ENCODE measurements at regions not wholly inside any gene's neighbourhood (a gene's known extent, or its start where the extent isn't known, plus 50 kb on each side); places are given as distances from the start of the nearest gene placed in this dataset.

GRCh38 chr11:103733889-103734288, 302.6 kb upstream of the DDI1 start:
- H3K4me1 ChIP-seq (ENCODE audit: control insufficient read depth in 4 of 4, insufficient read depth in 4 of 4, low read length in 3 of 4): no peaks in the 10 kb centered on the region
- 38% methylated on average over 1 of the region's 1 CpG for WGBS
- TF ChIP-seq CTCF (IDR thresholded peaks at IDR 0.05; ENCODE audit: low read depth, low read length, missing input control) (no peak), REST (IDR thresholded peaks at IDR 0.05) (no peak), ZBTB33 (IDR thresholded peaks at IDR 0.05) (no peak), NR2F2 (IDR thresholded peaks at IDR 0.05) (no peak), TAF1 (conservative IDR thresholded peaks at IDR 0.05) (no peak), EGR1 (IDR thresholded peaks at IDR 0.05; ENCODE audit: low read depth in 2 of 2) (no peak), JUND (IDR thresholded peaks at IDR 0.05) (no peak), HNF4A (conservative IDR thresholded peaks at IDR 0.05) (no peak), SP1 (IDR thresholded peaks at IDR 0.05) (no peak), ATF3 (IDR thresholded peaks at IDR 0.05) (no peak), FOXA2 (IDR thresholded peaks at IDR 0.05) (no peak), GABPA (IDR thresholded peaks at IDR 0.05 in 1 of 2, conservative IDR thresholded peaks at IDR 0.05 in 1 of 2) (no peak), MAX (IDR thresholded peaks at IDR 0.05) (no peak), YY1 (IDR thresholded peaks at IDR 0.05) (no peak), FOXA1 (IDR thresholded peaks at IDR 0.05) (no peak)
- H3K36me3 ChIP-seq (ENCODE audit: control insufficient read depth in 4 of 4, insufficient read depth in 3 of 4, low read depth in 1 of 4, low read length in 3 of 4): no peaks in the 10 kb centered on the region
- no peak for DNase-seq (ENCODE audit: low spot score)
- no peak overlapping the region for H3K27ac ChIP-seq (ENCODE audit: low read depth in 1 of 2, low read length in 2 of 2)
- peaks cover 0 to 2% (median 0%) of the 10 kb centered on the region in 4 donors for H3K27me3 ChIP-seq (ENCODE audit: control insufficient read depth in 4 of 4, insufficient read depth in 4 of 4, low read length in 3 of 4)
- no peak overlapping the region for H3K4me3 ChIP-seq (ENCODE audit: low read depth in 1 of 3, low read length in 3 of 3)
- H3K9me3 ChIP-seq (ENCODE audit: control insufficient read depth in 4 of 4, low read length in 3 of 4): no peaks in the 10 kb centered on the region
- H3K9ac ChIP-seq (ENCODE audit: low read depth in 1 of 2, low read length in 2 of 2): no peak overlapping the region

- Histone ChIP-seq H3K9me3 (ENCODE audit: control insufficient read depth in 4 of 4, low read length in 3 of 4) (no peaks in the 10 kb centered on the region), H3K36me3 (ENCODE audit: control insufficient read depth in 4 of 4, insufficient read depth in 3 of 4, low read depth in 1 of 4, low read length in 3 of 4) (no peaks in the 10 kb centered on the region), H3K27ac (ENCODE audit: low read depth in 1 of 2, low read length in 2 of 2) (no peak overlapping the region), H3K4me1 (ENCODE audit: control insufficient read depth in 4 of 4, insufficient read depth in 4 of 4, low read length in 3 of 4) (no peaks in the 10 kb centered on the region), H3K9ac (ENCODE audit: low read depth in 1 of 2, low read length in 2 of 2) (no peak overlapping the region), H3K4me3 (ENCODE audit: low read depth in 1 of 3, low read length in 3 of 3) (no peak overlapping the region), H3K27me3 (ENCODE audit: control insufficient read depth in 4 of 4, insufficient read depth in 4 of 4, low read length in 3 of 4) (no peaks in the 10 kb centered on the region)
- no peak for DNase-seq (ENCODE audit: low spot score)
- 35% methylated on average over 4 of the region's 4 CpGs for WGBS
- no peak for TF ChIP-seq SP1 (IDR thresholded peaks at IDR 0.05)
- TF ChIP-seq CTCF (IDR thresholded peaks at IDR 0.05; ENCODE audit: low read depth, low read length, missing input control): no peak
- TF ChIP-seq NR2F2 (IDR thresholded peaks at IDR 0.05): no peak
Measured at GRCh38 chr11:103735497-103736032, 300.9 kb upstream of the DDI1 start.

Data from liver (tissue), 8 donors.